ENCODE measurements at regions not wholly inside any gene's neighbourhood (a gene's known extent, or its start where the extent isn't known, plus 50 kb on each side); places are given as distances from the start of the nearest gene placed in this dataset.

DNA sequence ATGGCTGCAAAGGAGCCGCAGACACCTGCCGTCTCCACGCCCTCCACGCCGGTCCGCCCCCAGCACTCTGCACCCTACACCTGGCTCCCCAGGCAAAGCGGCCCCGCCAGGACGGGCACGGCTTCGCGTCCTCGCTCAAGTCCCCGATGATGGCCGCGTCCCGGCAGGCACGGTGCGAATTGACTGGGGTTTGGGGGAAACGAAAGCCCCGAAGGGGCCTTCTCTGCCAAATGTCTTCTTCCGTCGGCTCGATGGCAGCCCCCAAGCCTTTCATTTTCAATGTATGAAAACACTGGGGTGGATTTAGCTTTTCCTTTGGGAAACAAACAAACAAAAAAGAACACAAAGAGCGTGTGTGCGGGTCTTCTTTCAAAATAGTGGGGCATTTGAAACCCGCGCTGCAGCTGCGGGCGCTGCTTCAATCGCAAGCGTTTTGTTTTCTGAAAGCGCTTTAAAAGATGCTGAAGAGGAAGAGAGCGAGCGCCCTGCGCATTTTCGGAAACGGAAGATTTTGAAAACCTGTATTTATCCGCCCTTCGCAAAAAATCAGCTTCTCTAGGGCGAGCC is 160.0 kb downstream of the RMI1 start:
- TF ChIP-seq, protein P1, sequence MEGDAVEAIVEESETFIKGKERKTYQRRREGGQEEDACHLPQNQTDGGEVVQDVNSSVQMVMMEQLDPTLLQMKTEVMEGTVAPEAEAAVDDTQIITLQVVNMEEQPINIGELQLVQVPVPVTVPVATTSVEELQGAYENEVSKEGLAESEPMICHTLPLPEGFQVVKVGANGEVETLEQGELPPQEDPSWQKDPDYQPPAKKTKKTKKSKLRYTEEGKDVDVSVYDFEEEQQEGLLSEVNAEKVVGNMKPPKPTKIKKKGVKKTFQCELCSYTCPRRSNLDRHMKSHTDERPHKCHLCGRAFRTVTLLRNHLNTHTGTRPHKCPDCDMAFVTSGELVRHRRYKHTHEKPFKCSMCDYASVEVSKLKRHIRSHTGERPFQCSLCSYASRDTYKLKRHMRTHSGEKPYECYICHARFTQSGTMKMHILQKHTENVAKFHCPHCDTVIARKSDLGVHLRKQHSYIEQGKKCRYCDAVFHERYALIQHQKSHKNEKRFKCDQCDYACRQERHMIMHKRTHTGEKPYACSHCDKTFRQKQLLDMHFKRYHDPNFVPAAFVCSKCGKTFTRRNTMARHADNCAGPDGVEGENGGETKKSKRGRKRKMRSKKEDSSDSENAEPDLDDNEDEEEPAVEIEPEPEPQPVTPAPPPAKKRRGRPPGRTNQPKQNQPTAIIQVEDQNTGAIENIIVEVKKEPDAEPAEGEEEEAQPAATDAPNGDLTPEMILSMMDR (IDR thresholded peaks at IDR 0.05), result no peak
- TF ChIP-seq POLR2A (IDR thresholded peaks at IDR 0.05), result no peak

Data from uterus (tissue), 2 donors.